ENCODE measurements at regions not wholly inside any gene's neighbourhood (a gene's known extent, or its start where the extent isn't known, plus 50 kb on each side); places are given as distances from the start of the nearest gene placed in this dataset.
"Not testable (repeated sequence)": the region's sequence is repeated elsewhere in the genome, so short reads cannot be mapped to it uniquely, and the experiment has no call there.

DNA sequence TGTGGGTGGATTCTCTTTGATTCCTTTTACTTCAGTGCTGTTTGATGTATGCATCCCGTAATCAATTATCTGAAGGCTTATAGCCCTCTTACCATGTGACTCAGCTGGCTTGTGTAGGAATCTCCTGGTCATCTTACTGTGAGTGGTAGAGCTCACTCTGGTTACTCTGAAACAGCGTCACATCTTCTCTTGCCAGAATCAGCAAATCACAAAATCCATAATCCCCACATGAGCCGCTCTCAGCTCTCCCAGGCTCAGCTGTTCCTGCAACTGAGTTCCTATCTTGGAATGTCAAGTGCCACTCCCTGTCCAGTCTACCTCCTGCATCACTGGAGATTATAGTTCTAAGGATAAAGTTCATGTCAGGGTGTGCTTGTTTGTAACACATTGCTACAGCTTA is 278.0 kb downstream of the FBXO8 start:
- no peak for DNase-seq

DNA sequence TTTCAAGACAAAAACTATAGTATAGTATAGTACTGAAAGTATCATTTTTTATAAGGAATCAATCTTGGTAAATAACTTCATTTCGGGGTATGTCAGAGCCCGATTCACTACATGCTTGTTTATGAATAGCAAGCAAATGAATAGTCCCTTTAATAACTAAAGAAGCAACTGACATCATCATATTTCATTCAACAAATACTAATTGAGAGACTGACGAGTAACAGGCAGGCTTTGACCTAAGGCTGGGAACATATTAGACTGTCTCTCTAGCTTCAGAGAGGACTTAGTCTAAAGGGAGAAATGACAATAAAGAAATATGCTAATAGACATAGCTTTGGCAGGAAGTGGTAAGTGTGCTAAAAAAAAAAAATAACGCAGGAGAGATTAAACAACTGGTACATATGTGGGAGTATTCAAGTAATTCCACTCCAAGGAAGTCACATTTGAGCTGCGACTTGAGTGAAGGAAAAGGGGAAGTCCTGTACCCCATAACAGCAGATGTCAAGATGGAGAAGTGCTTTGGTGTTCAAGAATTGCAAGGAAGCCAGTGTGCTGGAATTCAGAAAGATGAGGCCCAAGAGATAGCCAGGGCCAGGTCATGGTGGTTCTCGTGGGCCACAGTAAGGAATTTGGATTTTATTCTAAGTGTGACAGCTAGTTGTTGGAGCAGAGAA is 284.9 kb downstream of the FBXO8 start:
- no peak for DNase-seq

DNA sequence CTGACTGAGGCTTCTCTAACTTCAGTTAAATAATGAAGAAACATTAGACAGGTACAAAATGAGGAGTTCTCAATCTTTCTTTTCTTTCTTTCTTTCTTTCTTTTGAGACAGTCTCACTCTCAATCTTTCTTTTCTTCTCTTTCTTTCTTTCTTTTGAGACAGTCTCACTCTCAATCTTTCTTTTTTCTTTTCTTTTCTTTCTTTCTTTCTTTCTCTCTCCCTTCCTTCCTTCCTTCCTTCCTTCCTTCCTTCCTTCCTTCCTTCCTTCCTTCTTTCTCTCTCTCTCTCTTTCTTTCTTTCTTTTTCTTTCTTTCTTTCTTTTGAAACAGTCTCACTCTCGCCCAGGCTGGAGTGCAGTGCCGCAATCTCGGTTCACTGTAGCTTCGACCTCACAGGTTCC is 287.7 kb downstream of the FBXO8 start:
- not testable (repeated sequence) for DNase-seq

- no peak for DNase-seq
Observed at GRCh38 chr4:173991814-173992213, 291.7 kb downstream of the FBXO8 start.

GRCh38 chr4:173991316-173991715 is 292.2 kb downstream of the FBXO8 start:
- no peak for DNase-seq

- no peak for DNase-seq
Observed at GRCh38 chr4:173990869-173991210, 292.6 kb downstream of the FBXO8 start.

DNA sequence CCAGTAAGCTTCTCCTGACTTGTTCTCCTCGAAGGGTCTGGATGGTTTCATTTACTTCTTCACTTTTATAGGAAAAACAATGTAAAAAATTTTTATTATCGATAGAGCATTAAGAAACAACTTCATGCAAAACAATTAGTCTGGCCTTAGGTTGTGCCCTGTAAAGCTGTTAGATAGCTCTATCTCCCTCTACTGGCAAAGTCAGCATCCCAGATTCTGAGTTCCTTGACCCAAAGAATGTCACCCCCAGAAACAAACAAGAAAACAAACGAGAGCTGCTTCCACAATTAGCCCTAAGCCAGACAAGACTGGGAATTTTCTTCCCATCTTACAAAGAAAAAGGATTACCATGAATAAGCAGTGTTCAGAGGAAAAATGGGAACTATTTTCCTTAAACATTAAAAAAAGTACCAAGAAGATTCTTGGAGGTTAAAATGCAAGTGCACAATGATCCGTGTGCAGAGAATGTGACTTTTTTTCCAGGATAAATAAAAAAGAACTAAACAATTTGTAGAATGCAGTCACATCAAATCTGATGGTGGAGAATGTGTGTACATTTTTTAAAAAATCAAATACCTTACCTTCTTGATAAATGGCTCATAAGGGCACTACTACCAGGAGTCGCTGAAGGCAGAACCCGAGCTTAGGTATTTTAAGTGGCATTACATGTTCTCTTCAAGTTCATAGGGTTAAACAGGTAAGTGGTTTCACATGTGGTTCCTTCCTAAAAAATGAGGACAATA is 293.2 kb downstream of the FBXO8 start:
- peak; percentile 47 for DNase-seq

GRCh38 chr4:173963523-173963922 is 319.9 kb downstream of the FBXO8 start:
- DNase-seq, result not testable (repeated sequence)

DNA sequence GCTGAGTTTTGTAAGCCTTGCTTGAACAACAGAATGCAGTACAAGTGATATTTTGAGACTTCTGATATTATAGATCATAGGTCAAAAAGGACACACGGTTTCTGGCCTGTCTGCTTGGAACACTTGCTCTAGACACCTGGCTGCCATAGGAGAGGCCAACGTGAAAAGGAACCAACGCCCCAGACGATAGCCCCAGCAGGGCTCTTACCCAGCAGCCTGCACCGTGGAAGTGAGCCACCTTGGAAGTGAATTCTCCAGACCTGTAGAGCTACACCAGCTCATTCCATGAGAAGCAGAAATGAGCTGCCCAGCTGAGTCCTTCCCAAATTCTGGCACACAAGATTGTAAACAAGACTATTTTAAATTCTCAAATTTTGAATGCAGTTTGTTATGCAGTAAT is 323.1 kb downstream of the FBXO8 start:
- no peak for DNase-seq

GRCh38 chr4:173958445-173958844 is 325.0 kb downstream of the FBXO8 start:
- peak; percentile 69 for DNase-seq

DNA sequence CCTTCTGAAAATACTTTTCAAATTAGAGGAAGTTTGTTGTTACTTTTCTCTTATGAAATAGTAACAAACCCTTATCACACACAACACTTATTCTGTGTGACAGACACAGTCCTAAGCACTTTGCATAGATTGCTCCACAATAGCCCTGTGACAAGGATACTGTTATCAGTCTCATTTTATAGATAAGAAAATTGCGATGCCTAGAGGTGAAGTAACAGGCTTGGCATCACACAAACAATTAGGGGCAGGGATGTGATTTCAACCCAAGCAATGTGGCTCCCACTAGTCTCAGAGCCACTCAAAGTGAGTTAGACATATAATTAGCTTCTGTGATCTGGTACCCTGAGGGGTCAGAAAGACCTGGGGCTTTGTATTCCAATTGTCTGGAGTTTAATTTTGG is 339.9 kb downstream of the FBXO8 start:
- DNase-seq, result no peak

DNA sequence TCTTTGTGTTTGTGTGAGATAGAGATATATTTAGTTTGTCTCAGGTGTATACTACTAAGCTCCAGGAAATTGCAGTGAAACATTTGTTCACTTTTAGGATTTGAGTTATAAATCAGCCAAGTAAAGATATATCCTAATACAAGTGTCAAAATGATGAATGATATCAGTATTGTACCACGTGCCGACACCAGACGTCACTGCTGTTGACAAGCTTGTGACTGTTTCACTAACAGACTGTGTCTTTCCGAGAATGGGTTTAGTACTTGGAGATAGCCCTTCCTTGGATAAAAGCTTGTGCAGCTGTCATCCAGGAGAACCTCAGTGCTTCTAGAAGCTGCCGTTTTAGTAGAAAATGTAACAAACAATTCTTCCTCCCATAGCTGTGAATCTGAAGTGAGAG is 343.3 kb downstream of the FBXO8 start:
- DNase-seq, result no peak

- no peak for DNase-seq
Observed at GRCh38 chr4:173937631-173938270, 345.7 kb downstream of the FBXO8 start.

- no peak for DNase-seq
Observed at GRCh38 chr4:173936861-173937260, 346.6 kb downstream of the FBXO8 start.

DNA sequence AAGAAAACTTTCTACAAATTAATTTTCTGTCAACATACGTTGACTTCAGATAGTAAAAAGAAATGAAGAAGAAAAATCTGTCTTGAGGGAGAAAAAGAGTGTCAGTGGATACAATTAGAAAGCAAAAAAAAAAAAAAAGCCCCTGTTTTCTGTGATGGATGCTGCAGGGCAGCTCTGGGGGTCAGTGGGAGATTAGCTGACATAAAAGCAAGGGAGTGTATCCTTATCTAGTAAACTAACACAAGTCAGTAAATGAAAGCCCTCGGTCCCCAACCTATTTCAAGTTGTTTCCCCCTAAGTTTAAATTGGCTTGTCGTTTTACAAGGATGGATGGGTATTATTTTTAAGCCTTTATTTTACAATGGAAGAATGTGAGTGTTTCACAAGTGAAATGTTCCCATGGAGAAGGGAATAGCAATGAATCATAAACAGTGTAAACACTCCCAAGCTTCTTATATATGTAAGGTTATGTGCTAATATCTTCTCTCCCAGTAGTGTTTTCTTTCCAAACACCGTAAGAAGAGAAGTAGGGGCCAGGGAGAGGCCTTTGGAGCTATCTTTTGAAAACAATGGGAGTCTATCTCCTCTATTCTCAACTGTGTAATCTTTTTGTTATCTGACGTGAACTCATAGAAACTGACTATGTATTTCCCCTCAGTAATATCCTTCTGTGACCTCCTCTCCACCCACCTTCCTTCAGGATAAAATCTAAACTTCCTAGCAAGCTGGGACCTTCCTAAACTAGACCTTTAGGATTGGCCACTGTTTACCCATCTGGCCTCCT is 347.7 kb downstream of the FBXO8 start:
- peak; percentile 26 for DNase-seq

DNA sequence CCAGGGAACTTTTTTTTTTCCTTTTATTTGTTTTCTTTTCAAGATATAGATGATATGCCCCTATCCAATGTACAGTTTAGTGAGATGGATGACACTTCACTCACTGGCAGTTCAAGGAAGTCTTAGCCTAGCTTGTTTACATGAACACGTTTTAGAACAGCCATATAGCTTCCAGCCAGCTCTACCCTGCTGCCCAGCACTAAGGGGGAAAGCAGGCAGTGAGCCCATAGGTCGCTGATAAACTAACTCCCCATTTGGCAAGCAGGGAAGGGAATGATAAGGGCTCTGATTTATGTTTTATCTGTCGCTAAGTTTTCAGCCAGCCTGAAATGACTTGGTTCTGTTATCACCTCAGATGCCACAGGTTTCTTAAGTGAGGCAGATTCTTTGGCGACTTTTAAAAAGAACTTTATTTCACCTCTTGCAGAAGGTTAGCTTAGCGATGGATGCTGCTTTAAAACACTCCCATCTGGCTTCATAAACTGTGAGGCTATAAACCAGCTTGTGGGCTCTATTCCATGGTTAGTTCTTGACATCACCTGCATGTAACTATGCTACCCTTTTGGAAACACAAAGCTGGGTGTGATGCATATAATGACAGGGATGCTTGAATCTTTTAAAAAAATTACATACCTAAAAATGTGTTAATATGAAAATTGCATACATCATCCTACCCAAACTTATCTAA is 348.4 kb downstream of the FBXO8 start:
- DNase-seq, result no peak

- no peak for DNase-seq
Observed at GRCh38 chr4:173934201-173934600, 349.3 kb downstream of the FBXO8 start.

- no peak for DNase-seq
Observed at GRCh38 chr4:173932701-173933100, 350.8 kb downstream of the FBXO8 start.

GRCh38 chr4:173930329-173930967 is 353.0 kb downstream of the FBXO8 start:
- no peak for DNase-seq

GRCh38 chr4:173929921-173930320 is 353.5 kb downstream of the FBXO8 start:
- no peak for DNase-seq

GRCh38 chr4:173924561-173924960 is 358.9 kb downstream of the FBXO8 start:
- peak; percentile 11 for DNase-seq

DNA sequence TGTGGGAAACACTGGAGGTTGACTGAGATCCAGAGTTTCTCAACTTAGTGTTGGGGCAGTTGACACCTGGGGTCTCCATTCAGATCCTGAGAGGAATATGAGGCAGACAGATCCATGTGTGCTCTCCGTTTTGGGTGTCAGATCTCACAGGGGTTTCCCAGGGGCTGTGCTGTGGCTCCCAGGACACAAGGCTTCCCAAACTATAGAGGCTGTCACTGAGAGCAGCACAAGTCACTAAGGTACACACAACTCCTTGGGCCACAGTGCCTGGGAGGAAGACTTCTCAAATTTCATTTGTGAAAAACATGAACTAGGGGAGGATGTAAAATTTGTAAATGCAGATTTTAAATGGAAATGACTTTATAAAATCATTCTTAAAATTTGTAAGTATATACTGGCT is 363.6 kb downstream of the FBXO8 start:
- DNase-seq, result no peak
